ENCODE measurements at regions not wholly inside any gene's neighbourhood (a gene's known extent, or its start where the extent isn't known, plus 50 kb on each side); places are given as distances from the start of the nearest gene placed in this dataset.

GRCh38 chr4:152110780-152111179 lies 350.0 kb upstream of the GATB start:
- no peak for TF ChIP-seq EZH2phosphoT487 (IDR thresholded peaks at IDR 0.05; ENCODE audit: borderline replicate concordance, low read length)
- TF ChIP-seq CTCF (conservative IDR thresholded peaks at IDR 0.05; ENCODE audit: low read depth, low read length): no peak
- no peak for TF ChIP-seq EZH2 (IDR thresholded peaks at IDR 0.05; ENCODE audit: low read length, unreplicated experiment)

Data from PC-3 (cell line).